B cell (primary cell): ENCODE measurements at regions not wholly inside any gene's neighbourhood (a gene's known extent, or its start where the extent isn't known, plus 50 kb on each side); places are given as distances from the start of the nearest gene placed in this dataset.

Source experiments
- EZH2 ChIP-seq: IDR thresholded peaks from 2 replicates; pipeline ENCODE4 v1.6.1; 2012; ENCODE audit warnings: borderline replicate concordance, low read depth, mild to moderate bottlenecking, moderate library complexity, low read length; ENCODE audit not compliant: insufficient read depth, poor library complexity, severe bottlenecking
- TF ChIP-seq, protein P1 (sequence below): fragments of 200-600 bp; IDR thresholded peaks from one replicate; pipeline ENCODE4 v1.8.0; 2022; ENCODE audit warnings: antibody characterized with exemption, mild to moderate bottlenecking

- TF ChIP-seq, protein P1, sequence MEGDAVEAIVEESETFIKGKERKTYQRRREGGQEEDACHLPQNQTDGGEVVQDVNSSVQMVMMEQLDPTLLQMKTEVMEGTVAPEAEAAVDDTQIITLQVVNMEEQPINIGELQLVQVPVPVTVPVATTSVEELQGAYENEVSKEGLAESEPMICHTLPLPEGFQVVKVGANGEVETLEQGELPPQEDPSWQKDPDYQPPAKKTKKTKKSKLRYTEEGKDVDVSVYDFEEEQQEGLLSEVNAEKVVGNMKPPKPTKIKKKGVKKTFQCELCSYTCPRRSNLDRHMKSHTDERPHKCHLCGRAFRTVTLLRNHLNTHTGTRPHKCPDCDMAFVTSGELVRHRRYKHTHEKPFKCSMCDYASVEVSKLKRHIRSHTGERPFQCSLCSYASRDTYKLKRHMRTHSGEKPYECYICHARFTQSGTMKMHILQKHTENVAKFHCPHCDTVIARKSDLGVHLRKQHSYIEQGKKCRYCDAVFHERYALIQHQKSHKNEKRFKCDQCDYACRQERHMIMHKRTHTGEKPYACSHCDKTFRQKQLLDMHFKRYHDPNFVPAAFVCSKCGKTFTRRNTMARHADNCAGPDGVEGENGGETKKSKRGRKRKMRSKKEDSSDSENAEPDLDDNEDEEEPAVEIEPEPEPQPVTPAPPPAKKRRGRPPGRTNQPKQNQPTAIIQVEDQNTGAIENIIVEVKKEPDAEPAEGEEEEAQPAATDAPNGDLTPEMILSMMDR: no peak
- TF ChIP-seq EZH2: no peak
Observed at GRCh38 chr1:87897481-87897880, 568.8 kb downstream of the LMO4 start.
